ENCODE measurements at regions not wholly inside any gene's neighbourhood (a gene's known extent, or its start where the extent isn't known, plus 50 kb on each side); places are given as distances from the start of the nearest gene placed in this dataset.

DNA sequence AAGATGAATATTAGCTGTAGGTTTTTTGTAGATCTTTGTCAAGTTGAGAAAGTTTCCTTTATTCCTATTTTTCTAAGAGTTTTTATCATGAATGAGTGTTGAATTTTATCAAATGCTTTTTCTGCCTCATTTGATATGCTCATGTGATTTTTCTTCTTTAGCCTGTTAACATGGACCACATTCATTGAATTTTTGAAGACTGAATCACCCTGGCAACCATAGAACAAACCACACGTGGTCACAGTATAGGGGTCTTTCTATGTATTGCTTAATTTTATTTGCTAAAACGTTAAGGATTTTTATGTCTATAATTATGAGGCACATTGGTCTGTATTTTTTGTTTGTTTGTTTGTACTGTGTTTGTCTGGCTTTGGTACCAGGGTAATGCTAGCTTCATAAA is 201.7 kb upstream of the CWC22 start:
- DNase-seq (ENCODE audit: low spot score), result no peak

DNA sequence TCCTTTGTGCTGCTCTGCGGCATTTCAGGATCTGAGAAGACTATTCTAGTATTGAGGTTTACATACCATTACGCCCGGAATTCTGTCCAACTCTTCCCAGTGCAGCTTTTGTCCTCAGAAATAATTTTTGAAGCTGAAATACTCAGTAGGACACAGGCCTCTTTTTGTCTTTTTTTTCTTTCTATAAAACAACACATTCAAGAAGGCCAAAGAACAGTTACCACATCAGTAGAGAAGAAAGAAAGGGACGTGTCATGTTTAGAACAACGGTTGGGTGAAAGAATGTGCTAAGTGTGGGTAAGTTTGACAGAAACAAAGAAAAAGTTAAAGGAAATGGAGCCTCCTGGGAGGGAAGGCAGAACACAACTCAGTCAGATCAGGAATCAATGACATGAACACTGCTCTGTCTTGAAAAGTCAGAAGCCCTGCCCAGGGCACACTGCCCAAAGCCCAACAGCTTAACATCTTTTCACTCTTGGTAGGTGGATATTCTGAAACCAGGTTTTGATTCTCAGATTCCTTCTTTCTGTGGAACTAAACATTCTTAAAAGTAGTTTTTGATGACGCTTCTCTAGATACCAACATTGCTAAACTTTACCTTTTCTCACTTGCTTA is 198.6 kb upstream of the CWC22 start:
- DNase-seq (ENCODE audit: low spot score), result no peak

DNA sequence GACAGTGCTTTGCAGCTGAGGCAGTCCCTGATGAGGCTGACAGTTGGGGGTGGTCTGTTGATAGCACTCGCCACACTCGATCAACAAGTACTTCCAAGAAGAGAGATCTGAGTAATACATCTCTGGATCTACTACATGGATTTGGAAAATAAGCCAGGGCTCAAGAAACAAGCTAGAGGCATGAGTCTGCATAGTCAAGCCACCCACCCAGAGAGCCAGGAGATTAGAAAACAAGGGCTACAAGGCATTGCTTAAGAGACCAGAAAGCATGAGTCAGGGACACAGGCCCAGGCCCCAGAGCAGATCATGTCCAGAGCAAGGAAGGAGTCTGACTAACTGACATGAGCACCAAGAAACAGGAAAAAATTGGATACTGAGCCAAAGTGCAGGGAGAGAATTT is 196.9 kb upstream of the CWC22 start:
- no peak for DNase-seq (ENCODE audit: low spot score)

DNA sequence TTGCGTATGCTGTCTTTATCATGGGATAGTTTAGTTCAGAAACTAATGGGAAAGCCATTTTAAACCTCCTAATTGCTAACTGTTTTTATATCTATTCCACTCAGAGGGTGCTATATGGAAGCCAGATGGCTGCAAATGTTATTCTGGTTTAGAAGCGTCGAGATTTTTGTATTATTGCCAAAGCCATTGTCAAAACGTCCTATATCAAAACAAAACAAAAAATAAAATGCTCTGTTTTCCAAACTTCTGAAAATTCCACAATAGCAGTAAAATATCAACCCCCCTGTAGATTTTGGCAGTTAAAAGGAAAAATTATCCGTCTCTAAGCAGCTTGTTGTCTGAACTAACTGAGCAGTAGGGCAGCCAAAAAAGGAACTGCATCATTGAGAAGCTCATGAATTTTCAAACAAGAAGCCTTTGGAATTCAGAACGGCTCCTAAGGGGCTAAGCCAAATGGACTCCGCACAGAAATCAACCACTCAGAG is 195.4 kb upstream of the CWC22 start:
- DNase-seq (ENCODE audit: low spot score), result no peak

DNA sequence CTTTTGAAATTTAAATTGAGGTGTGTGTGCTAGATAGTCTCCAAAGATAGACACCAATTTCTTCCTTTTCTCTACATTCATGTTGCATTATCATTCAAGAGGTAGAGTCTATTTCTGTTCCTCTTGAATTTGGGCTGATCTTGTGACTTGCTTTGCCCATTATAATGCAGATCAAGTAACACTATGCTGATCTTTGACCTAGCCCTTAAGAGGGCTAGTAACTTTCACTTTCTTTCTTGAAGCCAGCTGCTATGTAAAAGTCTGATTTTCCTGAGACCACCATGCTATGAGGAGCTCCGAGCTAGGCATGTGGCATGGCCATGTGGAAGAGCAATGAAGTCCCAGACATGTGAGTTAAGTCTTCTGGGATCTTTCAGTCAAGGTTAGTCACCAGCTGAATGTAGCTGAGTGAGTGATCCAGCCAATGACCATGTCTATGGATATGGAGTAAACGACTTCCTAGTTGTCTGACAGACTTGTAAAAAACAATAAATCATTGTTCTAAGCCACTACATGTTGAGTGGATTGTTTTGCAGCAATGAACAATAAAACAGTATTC is 189.4 kb upstream of the CWC22 start:
- no peak for DNase-seq (ENCODE audit: low spot score)

DNA sequence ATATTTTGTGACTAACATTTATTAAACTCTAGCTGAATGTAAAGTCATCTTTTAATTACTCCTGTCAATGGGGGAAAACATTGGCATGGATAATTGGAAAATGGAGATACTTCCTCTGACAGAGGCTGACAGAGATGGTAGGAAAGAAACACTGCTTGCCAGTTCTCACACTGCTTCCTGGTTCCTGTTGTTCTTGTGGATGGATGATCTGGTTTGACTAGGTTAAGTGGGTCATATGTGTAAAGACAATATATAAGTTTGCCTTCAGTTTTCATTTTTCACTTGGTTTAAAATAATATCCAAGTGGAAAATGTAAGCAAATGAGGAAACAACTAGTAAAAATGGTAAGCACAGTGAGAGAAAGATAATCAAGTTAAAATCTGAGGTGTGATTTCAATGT is 188.8 kb upstream of the CWC22 start:
- no peak for DNase-seq (ENCODE audit: low spot score)

DNA sequence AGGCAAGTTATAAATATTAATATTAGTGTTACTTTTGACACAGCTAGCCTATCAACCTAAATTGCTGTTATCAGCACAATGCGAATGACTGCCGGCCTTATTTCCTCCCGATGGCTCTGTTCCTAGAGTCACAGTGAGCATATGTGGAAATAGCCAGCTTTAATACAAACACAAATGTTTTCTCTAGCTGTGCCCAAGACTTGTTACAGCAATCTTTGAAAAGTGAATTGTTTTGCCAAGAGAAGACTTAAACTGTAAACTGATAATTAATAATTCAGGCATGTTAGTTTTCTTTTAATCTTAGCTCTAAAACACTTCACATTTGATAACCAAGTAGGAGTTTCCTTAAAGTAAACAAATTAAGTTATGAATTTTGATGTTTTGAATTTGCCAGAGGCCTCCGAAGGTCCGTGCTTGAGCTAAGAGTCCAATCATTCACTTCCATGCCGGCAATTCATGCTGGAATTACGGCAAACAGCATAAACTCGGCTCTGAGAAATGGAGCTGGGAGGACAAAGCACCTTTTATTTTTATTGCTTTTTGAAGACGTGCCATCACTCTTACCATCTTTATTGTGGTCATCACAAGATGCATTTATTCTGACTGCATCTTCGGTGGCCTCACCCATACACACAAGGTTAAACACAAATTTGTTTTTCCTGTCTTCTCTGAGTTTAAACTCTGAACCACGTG is 184.5 kb upstream of the CWC22 start:
- DNase-seq (ENCODE audit: low spot score), result no peak

DNA sequence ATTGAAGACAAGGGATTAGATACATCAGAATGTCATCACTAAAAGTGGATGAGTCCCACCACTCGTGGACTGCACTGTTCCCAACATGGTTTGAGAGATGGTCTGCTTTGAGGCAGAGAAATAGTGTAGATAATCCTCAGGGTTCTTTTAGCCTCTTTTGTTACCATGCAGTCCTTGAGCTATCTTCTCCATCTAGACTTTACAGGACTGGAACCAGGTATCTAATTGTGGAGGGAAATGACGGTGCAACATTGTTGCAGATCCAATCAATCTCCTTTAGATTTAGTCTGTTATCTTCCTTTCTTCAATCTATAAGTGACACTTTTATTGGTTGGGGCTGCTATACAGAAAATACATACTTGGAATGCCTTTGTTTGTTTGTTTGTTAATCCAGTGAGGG is 183.8 kb upstream of the CWC22 start:
- no peak for DNase-seq (ENCODE audit: low spot score)

DNA sequence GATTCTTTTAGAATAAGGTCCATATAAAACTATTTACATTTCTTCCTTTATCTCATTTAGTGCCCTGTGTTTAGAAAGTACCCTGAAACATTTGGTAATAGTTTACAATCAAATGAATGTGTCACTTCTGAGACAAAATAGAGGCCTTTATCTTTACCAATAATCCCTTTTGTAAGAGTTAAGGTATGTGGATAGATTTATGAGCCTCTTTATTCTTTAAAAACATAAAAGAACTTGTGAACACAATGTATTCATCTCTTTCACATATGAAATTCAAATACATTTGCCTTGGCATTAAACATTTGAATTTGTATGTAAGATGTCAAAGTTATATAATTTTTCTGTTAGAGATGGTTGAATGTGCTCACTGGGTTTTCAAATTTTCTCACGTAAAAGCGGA is 180.5 kb upstream of the CWC22 start:
- DNase-seq (ENCODE audit: low spot score), result no peak

DNA sequence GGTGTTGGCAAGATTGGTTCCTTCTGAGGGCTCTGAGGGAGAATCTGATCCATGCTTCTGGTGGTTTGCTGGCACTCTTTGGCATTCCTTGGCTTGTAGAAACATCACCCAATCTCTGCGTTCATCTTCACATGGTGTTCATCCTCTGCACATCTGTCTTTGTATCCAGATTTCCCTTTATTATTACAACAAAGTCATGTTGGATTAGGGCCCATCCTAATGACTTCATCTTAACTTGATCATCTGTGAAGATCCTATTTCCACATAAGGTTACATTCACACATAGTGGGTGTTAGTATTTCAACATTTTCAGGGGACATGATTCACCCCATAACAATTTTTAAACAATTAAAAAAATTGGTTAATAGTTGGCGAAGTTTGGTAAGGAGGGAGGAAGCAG is 177.4 kb upstream of the CWC22 start:
- DNase-seq (ENCODE audit: low spot score), result no peak

DNA sequence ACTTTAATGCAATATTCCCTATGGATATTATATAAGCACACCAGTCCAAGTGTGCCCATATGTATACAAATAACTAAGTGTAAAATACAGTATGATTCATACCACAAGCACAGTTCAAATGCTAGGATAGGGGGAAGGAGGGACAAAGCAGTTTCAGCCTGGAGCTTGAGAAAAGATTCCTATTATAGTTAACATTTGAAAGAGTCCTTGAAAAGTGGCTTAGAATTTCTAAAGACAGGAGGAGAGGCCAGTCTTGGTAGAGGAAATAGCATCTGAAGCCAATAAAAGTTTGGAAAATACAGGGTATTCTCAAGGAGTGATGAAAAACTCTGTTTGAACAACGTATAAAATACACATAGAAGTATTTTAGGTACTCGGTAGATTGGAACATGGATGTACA is 173.4 kb upstream of the CWC22 start:
- no peak for DNase-seq (ENCODE audit: low spot score)

DNA sequence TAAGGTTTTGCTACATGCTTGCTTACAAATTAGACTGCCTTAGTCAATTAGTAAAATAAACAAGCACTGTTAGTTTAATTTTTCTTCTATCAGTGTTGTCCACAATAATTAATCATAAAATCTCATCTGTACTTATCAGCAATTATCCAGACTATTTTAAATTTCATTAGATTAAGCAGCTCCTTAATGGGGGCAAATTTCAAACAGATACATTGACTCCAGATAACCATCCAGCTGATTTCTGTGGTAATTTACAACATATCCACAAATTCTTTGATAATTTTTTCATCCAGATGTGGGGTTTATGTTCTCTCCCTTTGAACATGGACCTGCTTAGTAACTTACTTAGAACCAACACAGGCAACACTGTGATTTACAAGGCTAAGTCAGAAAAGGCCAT is 170.4 kb upstream of the CWC22 start:
- no peak for DNase-seq (ENCODE audit: low spot score)

DNA sequence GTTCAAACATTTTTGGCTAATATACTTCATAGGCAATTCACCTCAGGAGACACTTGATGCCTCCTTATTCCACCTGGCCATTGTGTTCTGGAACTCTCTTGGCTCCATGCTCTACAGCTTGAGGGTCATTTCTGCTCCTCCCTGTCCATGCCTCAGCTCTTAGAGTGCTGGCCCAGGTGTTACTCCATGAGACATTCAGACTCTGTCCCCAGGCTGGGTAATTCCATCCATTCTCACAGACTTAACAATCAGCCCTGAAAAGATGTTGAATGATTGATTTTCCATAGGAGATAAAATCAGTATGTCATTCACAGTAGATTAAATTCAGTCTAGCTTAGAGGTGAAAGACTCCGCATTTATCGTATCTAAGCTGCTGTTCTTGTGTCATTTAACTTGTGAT is 168.6 kb upstream of the CWC22 start:
- DNase-seq (ENCODE audit: low spot score), result no peak

DNA sequence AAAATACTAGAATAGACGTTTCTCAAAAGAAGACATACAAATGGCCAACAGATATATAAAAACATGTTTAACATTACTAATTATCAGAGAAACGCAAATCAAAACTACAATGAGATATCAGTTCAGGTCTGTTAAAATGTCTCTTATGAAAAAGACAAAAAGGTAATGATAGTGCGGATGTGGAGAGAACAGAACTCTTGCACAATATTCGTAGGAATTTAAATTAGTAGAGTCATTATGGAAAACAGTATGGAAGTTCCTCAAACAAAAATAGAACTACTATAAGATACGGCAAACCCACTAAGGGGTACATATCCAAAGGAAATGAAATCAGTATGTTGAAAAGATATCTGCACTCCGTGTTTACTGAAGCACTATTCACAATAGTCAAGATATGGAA is 167.5 kb upstream of the CWC22 start:
- no peak for DNase-seq (ENCODE audit: low spot score)

DNA sequence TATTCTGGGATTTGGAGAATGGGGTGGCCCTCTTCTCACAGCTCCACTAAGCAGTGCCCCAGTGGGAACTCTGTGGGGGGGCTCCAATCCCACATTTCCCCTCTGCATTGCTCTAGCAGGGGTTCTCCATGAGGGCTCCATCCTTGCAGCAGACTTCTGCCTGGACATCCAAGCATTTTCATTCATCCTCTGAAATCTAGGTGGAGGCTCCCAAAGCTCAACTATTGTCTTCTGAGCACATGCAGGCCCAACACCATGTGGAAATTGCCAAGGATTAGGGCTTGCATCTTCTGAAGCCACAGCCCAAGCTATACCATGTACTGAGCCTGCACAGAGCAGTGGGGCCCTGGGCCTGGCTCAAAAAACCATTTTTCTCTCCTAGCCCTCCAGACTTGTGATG is 162.4 kb upstream of the CWC22 start:
- no peak for DNase-seq (ENCODE audit: low spot score)

DNA sequence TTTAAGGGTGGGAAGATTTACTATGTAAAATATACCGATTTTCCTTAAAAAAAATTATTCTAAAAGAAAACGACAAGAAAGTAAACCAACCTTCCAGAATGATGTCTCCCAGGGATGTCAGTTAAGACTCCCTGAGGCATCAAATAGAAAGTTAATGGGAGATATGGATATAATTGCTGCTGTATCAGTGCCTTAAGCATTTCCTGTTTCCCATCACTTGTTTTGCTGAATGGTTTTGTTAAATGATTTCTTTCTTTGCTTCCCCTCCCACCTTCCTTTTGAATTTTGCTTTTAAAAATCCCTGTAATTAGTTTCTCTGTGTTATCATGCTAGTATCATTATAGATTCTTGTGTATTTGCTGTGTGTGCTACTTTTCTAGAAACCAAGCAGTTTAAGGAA is 154.3 kb upstream of the CWC22 start:
- no peak for DNase-seq (ENCODE audit: low spot score)

DNA sequence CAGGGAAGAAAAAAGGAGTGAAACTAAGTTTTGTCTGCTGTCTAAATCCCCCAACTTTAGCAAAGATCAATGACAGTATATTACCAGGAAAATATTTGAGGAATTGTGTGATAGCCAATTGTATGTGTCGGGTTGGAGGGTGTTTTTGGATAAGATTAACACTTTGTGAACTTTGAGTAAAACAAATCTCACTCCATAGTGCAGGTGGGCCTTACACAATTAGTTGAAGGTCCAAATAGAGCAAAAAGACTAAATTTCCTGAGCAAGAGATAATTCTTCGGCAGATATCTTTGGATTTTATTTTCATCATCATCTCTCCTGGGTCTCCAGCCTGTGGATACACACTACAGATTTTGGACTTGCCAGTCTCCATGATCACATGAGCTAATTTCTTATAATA is 152.8 kb upstream of the CWC22 start:
- no peak for DNase-seq (ENCODE audit: low spot score)

DNA sequence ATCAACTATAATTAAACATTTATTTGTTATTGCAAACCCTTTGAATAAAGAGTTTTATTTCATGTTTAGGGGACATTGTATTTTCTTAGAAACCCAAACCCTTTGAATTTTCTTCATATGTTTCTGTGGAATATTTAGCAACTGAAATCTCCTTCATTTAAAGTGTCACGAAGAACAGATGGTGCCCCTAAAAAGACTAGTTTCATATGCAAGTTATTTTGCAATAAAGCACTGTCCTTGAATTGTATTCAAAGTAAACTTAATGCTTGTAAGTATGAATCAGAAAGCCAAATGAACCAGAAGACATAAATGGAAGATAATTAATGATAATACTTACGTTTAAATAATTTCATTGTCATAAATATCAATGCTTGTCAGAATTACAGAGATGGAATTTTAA is 151.9 kb upstream of the CWC22 start:
- DNase-seq (ENCODE audit: low spot score), result no peak

DNA sequence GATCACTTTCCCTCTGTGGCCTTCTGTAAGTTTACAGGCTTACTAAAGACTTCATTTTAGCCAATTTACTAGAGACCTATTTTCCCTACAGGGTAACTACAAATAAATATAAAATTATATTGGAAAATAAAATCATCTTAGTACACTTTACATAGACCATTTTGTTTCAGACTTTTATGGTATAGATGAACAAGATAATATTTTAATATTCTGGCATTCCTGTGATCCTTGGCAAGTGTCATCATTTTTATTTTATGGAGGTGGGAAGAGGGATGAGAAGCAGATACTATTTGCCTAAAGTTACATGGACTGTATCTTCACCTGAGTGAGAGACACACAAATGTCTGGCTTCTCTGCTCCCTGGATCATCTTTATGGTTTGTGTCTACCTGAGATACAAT is 149.6 kb upstream of the CWC22 start:
- no peak for DNase-seq (ENCODE audit: low spot score)

DNA sequence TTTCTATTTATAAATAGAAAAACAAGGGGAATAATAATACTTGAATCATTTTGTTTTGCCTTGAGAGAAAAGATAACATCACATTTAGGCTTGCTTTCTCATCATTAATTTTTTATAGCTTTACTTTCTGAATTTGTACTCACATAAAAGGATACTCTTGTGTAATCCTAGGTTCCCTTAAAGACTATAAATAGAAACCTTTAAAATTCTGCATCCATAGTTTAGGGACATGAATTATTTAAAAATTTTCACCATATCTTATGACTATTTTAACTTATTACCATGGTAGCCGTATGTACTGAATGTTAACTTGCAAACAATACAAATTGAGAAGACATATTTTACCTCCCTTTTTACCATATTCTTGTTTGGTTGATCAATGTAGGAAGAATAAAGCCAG is 143.5 kb upstream of the CWC22 start:
- no peak for DNase-seq (ENCODE audit: low spot score)

DNA sequence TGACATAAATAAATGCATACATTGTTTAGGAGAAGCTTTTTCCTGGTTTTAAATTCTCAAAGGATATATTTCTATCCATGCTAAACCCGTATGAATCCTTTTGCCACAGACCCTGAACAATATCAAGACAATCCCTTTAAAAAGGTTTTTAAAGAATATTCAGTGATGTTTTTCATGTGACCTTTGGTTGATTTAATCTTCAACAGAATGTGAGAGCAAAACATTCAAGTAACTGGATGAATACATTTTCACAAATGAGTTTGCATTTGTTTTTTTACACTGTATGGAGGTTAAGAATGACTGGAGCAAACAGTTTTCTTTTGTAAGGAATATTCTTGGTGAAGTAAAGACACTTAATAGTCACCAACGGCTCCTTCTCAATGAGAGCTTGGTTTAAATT is 139.4 kb upstream of the CWC22 start:
- DNase-seq (ENCODE audit: low spot score), result no peak

DNA sequence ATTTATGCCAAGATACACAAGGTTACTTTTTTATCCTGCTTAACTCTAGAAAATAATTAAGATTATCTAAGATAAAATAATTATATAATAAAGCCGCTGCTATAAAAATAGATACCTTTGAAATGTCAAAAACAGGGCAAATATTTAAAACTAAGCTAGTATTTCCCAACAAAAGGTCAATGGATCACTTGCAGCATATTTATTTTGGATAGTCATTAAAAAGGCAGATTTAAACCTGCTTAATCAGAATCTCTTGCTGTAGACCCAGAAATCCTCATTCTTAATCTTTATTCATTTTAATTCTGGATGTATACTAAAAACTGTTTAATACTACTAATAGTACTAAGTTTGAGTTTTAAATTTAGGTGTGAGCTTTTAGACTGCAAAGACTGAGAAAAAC is 139.0 kb upstream of the CWC22 start:
- DNase-seq (ENCODE audit: low spot score), result no peak

DNA sequence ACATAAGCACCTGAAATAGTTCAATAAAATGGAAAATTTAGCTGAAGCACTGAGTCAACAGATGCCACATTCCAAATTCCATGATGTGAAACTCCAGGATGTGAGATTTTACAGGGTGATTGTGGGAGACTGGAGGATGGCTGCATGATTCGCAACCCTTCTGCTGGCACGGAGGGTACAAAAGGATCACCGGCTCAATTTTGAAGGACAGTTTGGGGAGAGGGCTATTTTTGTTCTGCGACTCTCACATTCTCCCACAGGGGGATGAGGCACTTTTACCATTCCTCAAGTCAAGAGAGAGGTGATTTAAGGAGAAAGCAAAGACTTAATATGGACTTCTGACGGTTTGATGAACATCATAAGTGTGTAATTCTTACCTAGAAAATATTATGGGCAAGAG is 138.1 kb upstream of the CWC22 start:
- DNase-seq (ENCODE audit: low spot score), result no peak

DNA sequence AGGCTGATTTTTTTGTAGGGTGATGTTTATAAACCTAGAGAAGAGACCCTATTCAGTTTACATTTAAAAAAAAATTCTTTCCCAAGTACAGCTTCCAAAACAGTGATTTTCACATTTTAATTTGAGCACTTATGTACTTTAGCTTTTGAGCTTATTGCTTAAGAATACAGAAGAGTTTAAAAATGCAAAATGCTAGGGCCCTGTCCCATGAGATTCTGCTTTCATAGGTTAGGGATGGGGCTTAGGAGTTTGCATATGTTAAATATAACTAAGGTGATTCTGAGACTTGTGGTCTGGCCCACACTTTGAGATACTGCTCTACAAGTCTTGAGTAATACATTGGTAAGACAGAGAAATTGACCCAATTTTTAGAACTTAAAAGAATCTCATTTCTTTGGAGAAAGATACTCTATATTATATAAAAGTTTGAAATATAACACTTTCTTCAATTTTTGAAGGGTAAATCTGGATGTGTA is 137.3 kb upstream of the CWC22 start:
- no peak for DNase-seq (ENCODE audit: low spot score)
